GM18519 (cell line): ENCODE measurements at regions not wholly inside any gene's neighbourhood (a gene's known extent, or its start where the extent isn't known, plus 50 kb on each side); places are given as distances from the start of the nearest gene placed in this dataset.

Experiments
- ATAC-seq: cut with Tn5 transposase; IDR thresholded peaks from one replicate; pipeline ENCODE4 v1.9.1; 2021; ENCODE audit warnings: mild to moderate bottlenecking, moderate library complexity; ENCODE audit not compliant: unreplicated experiment, low FRiP score

DNA sequence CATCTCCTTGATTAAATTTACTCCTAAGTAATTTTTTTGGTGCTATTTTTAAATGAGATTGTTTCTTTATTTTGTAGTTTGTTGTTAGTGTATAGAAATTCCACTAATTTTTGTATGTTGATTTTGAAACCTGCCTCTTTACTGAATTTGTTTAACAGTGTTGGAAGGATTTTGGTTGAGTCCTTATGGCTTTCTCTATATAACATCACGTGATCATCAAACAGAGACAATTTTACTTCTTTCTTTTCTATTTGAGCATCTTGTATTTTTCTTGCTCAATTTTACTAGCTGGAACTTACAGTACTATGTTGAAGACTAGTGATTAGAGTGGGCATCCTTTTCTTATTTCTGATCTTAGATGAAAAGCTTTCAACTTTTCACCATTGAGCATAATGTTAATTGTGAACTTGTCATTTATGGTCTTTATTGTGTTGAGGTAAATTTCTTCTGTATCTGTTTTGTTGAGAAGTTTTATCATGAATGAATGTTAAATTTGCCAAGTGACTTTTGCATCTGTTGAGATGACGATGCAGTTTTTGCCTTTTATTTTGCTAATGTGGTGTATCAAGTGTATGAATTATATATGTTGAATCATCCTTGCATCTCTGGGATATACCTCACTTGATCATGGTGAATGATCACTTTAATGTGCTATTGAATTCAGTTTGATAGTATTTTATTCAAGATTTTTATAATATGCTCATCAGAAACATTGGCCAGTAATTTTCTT, 645.3 kb upstream of the DDX18 start:
- no peak for ATAC-seq

DNA sequence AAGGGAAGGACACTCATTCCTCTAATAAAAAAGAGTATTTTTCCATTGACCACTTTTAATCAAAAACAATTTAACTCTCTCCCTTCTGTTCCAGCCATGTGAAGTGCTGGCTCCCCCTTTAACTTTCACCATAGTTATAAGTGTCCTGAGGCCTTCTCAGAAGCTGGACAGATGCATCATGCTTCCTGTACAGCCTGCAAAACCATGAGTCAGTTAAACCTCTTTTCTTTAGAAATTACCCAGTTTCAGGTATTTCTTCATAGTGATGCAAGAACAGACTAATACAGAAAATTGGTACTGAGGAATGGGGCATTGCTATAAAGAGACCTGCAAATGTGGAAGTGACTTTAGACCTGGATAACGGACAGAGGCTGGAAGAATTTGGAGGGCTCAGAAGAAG, 643.6 kb upstream of the DDX18 start:
- ATAC-seq, result no peak

DNA sequence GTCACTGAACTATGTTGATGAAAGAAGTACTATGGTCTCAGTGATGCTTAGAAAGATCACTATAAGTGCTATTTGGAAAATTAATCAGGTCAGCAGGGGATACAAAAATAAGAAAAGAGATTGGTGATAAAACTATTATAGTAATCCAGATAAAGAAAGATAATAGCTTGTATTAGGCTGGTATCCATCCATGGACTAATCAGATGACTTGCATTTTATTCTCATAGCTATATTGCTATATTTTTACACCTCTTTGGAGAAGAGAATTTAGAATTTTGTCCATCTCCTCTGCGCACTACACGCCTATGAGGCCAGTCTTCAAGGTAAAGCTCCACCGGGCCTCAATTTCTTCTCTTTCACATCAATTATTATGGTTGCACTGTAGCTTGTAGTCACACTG, 635.1 kb upstream of the DDX18 start:
- no peak for ATAC-seq

DNA sequence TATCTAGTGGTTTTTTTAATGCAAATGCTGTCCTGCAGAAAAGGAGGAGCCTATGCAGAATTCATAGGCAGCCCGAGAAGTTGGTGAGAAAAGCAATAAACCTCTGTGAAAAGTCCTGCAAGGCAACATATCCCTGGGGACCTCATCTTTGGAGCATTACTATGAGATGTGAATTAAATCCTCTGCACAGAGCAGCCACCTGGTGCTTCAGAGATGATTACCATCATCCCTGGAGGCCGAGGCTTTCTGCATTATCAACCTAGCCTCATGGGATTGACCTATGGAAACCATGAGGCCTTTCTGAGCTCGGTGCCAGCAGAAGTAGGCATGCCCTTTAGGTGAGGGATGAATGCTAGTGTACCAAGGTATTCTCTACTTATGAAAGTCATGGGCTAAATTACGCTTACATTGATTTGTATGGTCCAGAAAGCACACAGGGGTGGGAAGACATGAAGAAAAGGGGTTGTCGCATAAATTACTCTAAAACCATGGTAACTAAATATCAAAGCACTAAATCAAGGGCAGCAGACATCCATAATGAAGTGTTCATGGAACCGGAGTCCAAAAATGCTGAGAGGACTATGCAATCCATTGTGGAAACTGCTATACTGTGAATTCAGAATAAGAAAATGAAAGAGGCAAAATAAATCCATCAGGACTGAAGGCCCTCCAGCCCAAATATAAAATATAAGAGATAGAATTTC, 623.5 kb upstream of the DDX18 start:
- no peak for ATAC-seq

GRCh38 chr2:117195381-117195780, 619.1 kb upstream of the DDX18 start:
- no peak for ATAC-seq

GRCh38 chr2:117199511-117199910, 615.0 kb upstream of the DDX18 start:
- ATAC-seq, result no peak

- ATAC-seq, result no peak
Measured at GRCh38 chr2:117212562-117212961, 601.9 kb upstream of the DDX18 start.

- no peak for ATAC-seq
Measured at GRCh38 chr2:117217145-117217544, 597.3 kb upstream of the DDX18 start.

- no peak for ATAC-seq
Measured at GRCh38 chr2:117222809-117223208, 591.7 kb upstream of the DDX18 start.

DNA sequence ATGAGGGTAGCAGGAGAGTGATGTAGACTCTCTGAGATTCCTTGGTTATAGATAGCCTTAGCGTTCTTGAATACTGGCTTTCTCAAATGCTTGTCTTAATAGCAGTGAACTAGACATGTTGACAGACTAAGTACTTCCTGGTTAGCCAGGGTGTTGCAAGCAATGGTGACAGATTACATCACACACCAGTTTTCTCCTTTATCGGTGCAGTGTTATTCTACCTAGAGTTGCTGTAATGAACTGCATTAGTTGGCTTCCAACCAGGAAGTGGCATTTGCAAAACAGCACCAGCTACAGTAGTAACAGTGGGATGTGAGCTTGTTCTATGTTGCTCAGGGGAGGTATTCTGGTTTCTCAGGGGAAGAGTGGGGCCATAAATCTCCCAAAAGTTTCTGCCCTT, 582.2 kb upstream of the DDX18 start:
- ATAC-seq, result no peak

DNA sequence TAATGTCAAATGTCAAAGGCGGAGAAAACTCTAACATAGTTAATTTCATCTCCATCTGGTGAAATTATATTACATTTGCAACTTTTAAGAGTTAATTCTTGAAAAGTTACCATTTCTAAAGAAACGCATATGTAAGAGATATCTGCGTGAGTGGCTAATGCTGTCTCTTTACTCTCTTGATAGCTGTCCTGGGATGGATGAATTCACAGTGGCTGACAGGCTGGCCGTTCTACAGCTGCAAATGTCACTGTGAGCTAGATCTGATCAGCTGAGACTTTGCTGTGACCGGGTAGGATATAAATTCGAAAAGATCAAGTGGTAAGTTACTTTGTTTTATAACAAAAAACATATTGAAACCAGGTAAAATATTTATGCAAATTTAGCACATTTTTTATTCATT, 557.1 kb upstream of the DDX18 start:
- ATAC-seq, result no peak

DNA sequence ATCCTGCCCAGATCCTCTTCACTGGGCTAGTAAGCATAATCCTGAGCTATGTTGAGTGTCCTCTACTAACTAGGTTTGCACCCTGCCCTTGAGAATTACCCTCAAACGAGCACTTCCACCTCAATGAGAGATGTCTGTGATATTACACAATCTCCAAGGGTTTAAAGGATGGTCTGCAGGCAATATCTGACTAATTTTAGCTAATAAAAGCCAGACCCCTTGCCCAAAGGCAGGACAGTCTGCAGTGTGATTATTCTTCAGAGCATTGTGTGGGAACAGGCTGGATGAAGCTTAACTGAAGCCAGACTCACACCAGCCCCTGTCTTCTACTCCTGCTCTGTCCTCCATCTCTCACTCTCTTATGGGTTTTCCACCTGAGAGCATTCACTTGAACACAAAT, 544.9 kb upstream of the DDX18 start:
- ATAC-seq, result no peak

GRCh38 chr2:117271631-117272030, 542.9 kb upstream of the DDX18 start:
- ATAC-seq, result no peak

GRCh38 chr2:117273009-117273671, 541.4 kb upstream of the DDX18 start:
- ATAC-seq, result no peak

GRCh38 chr2:117293012-117293411, 521.5 kb upstream of the DDX18 start:
- no peak for ATAC-seq

GRCh38 chr2:117299451-117299850, 515.0 kb upstream of the DDX18 start:
- no peak for ATAC-seq

DNA sequence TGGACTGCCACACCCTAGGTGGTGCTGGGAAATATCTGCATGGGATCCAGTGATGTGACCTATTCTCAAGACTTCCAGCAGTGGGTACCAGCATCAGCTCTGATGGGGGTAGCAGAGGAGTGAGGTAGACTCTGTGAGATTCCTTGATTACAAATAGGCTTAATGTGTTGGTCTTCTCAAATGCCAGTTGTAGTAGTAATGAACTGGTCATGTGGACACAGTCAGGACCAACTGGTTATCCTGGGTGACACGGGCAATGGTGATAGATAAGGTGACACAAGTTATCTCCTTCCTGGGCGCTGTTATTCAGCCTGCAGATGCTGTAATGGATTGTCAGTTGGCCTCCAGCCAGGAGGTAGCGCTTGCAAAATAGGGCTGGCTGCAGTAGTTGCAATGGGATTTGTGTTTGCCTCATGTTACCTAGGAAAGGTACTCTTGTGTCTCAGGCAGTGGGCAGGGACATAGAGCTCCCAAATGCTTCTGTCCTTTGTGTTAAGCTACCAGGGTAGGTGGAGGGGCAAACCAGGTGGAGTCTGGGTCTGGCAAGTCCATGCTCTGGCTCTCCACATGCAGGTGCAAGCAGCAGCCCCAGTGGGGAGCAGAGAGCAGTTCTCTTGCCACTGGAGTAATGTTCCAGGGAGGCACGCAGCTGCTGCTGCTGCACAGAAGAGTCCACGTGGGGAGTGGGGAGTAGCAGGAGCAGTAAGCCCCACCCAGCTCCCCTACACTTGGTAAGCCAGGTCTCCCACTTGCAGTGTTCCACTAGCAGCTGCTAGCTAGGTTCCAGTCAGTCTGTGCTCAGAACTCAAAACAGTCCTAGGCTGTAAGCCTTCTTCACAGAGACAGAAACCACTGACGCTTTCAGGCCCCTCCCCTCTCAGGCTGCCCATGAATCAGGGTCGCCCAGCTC, 505.4 kb upstream of the DDX18 start:
- no peak for ATAC-seq

DNA sequence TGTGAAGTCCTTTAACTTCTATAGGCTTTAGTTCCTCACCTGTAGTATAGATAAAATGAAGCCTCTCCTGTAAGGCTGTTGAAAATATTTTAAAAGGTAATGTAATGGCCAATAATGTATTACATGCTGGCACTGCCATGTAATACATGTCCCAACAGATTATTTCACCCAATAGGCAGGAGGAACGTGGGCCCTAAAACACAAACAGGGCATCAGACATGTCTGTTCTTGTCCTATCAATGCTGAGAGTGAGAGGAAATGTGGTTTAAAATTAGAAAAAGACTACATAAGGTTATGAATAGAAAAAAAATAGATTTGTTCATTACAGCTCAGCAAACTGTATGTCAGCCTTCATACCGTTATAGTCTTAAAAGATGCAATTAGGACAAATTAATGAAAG, 492.7 kb upstream of the DDX18 start:
- ATAC-seq, result no peak

- ATAC-seq, result no peak
Measured at GRCh38 chr2:117323331-117323730, 491.2 kb upstream of the DDX18 start.

DNA sequence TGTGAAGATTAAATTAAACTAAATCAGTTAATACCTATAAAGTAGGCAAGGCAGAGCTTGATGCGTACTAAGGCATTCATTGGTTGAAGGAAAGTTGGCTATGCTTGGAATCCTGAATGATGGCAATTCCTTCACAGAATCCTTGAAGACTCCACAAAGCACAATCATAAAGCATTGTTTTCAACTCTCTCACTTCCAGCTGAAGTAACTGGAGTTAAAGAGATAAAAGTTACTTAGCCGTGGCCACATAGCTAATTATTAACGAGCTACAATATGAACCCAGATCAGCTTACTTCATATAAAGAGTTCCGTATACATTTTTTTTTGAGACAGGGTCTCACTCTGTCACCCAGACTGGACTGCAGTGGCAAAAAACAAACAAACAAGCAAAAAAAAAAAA, 483.9 kb upstream of the DDX18 start:
- no peak for ATAC-seq

DNA sequence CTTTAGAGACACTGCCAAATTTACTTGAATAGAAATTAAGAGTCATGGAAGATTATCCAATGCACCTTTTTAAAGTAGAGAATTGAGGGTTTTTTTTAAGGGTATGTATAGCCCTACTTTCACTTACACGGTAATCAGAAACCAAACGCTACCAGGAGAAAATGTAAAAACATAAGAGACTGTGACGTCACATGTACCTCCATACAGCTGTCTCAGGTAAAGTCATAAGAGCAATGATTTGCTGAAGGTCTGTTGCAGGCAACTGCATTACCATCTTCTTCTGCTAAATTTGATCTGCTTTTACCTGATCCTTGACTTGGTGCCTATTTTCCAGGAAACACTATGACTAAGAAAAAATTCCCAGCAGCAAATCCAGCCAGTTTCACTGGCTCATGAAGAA, 478.5 kb upstream of the DDX18 start:
- no peak for ATAC-seq
